A549 (cell line): ENCODE measurements at regions not wholly inside any gene's neighbourhood (a gene's known extent, or its start where the extent isn't known, plus 50 kb on each side); places are given as distances from the start of the nearest gene placed in this dataset.

Source experiments
- CTCF ChIP-seq: fragments of >200 bp; sonication (Bioruptor Twin); formaldehyde crosslinking; IDR thresholded peaks from 3 replicates; pipeline ENCODE4 v1.5.1; 2016
- JUN ChIP-seq, 2 experiments: fragments of >200 bp; sonication (Bioruptor Twin); formaldehyde crosslinking; IDR thresholded peaks; 2 replicates in 1 of 2; 3 replicates in 1 of 2; pipeline ENCODE4 v1.6.1; 2016 to 2017
- KDM5A ChIP-seq: fragments of 200-600 bp; sonication (generic); IDR thresholded peaks from 2 replicates; pipeline ENCODE4 v1.6.1; 2016; ENCODE audit warnings: antibody characterized with exemption, mild to moderate bottlenecking
- MYC ChIP-seq: IDR thresholded peaks from 2 replicates; pipeline ENCODE4 v1.6.1; 2012; ENCODE audit warnings: mild to moderate bottlenecking, inconsistent platforms, low read length, improper control_type of control experiment, borderline replicate concordance
- RAD21 ChIP-seq, 2 experiments: fragments of >200 bp in 1 of 2; sonication (Bioruptor Twin) in 1 of 2; formaldehyde crosslinking in 1 of 2; IDR thresholded peaks in 1 of 2; conservative IDR thresholded peaks in 1 of 2; 2 replicates in 1 of 2; 3 replicates in 1 of 2; pipeline ENCODE4 v1.6.1; 2012 to 2018; ENCODE audit warnings: inconsistent platforms in 1 of 2

GRCh38 chr14:97319691-97320090, 522.5 kb downstream of the VRK1 start:
- TF ChIP-seq MYC: no peak
- TF ChIP-seq CTCF: no peak
- no peak for TF ChIP-seq JUN (IDR thresholded peaks at IDR 0.05)
- TF ChIP-seq RAD21 (conservative IDR thresholded peaks at IDR 0.05 in 1 of 2, IDR thresholded peaks at IDR 0.05 in 1 of 2): no peak
- TF ChIP-seq KDM5A: no peak
